MM.1S (cell line): ENCODE measurements at regions not wholly inside any gene's neighbourhood (a gene's known extent, or its start where the extent isn't known, plus 50 kb on each side); places are given as distances from the start of the nearest gene placed in this dataset.

Experiments used
- DNase-seq: peaks from one replicate; pipeline ENCODE4 v3.0.0-alpha.2; 2015
- H2AFZ ChIP-seq: fragments of 300-600 bp; sonication (generic); 2 replicates; pipeline ENCODE4 v1.6.0; 2016; ENCODE audit warnings: antibody characterized with exemption, low read length
- H3F3A ChIP-seq: fragments of 300-600 bp; sonication (generic); 2 replicates; pipeline ENCODE4 v1.6.1; 2016; ENCODE audit warnings: mild to moderate bottlenecking, antibody characterized with exemption, low read length, moderate library complexity, mixed read lengths; ENCODE audit not compliant: insufficient read depth
- H3K27ac ChIP-seq: fragments of 300-600 bp; sonication (generic); 2 replicates; pipeline ENCODE4 v1.5.1; 2016; ENCODE audit warnings: mild to moderate bottlenecking, low read length
- H3K27me3 ChIP-seq: fragments of 300-600 bp; sonication (generic); replicated peaks from 2 replicates; pipeline ENCODE4 v1.6.0; 2016; ENCODE audit warnings: low read length; ENCODE audit not compliant: insufficient read depth
- H3K36me3 ChIP-seq: fragments of 300-600 bp; sonication (generic); replicated peaks from 2 replicates; pipeline ENCODE4 v1.6.1; 2016; ENCODE audit warnings: mild to moderate bottlenecking, low read length, mixed read lengths; ENCODE audit not compliant: insufficient read depth
- H3K4me1 ChIP-seq: fragments of 300-600 bp; sonication (generic); 2 replicates; pipeline ENCODE4 v1.6.1; 2016; ENCODE audit warnings: low read length, mixed read lengths
- H3K4me2 ChIP-seq: fragments of 300-600 bp; sonication (generic); 2 replicates; pipeline ENCODE4 v1.6.0; 2016; ENCODE audit warnings: low read depth, low read length
- H3K4me3 ChIP-seq: fragments of 300-600 bp; sonication (generic); 2 replicates; pipeline ENCODE4 v1.5.1; 2016; ENCODE audit warnings: low read length, mixed read lengths
- H3K79me2 ChIP-seq: fragments of 300-600 bp; sonication (generic); 2 replicates; pipeline ENCODE4 v1.6.1; 2016; ENCODE audit warnings: mixed run types, low read length, mixed read lengths
- H3K9ac ChIP-seq: fragments of 300-600 bp; sonication (generic); 2 replicates; pipeline ENCODE4 v1.6.1; 2016; ENCODE audit warnings: low read length, mixed read lengths
- H3K9me2 ChIP-seq: fragments of 300-600 bp; sonication (generic); replicated peaks from 2 replicates; pipeline ENCODE4 v1.6.1; 2016; ENCODE audit warnings: mild to moderate bottlenecking, low read length, mixed read lengths; ENCODE audit not compliant: insufficient read depth
- H3K9me3 ChIP-seq: fragments of 300-600 bp; sonication (generic); replicated peaks from 2 replicates; pipeline ENCODE4 v1.6.1; 2016; ENCODE audit warnings: mild to moderate bottlenecking, low read length, mixed read lengths; ENCODE audit not compliant: insufficient read depth
- H4K20me1 ChIP-seq: fragments of 300-600 bp; sonication (generic); 2 replicates; pipeline ENCODE4 v1.6.1; 2016; ENCODE audit warnings: mild to moderate bottlenecking, low read length, moderate library complexity, mixed read lengths; ENCODE audit not compliant: insufficient read depth
- CTCF ChIP-seq: fragments of 300-600 bp; sonication (generic); IDR thresholded peaks from 2 replicates; pipeline ENCODE4 v1.5.1; 2016; ENCODE audit warnings: antibody characterized with exemption, low read length, mixed read lengths
- EZH2 ChIP-seq: fragments of 300-600 bp; sonication (generic); optimal IDR thresholded peaks from 2 replicates; pipeline ENCODE3; 2017; ENCODE audit warnings: low read depth, mild to moderate bottlenecking, antibody characterized with exemption, low read length, mixed read lengths
- EZH2phosphoT487 ChIP-seq: fragments of 300-600 bp; sonication (generic); IDR thresholded peaks from 2 replicates; pipeline ENCODE4 v1.6.1; 2018; ENCODE audit warnings: antibody characterized with exemption, low read length

GRCh38 chr6:40295251-40295950, 291.8 kb downstream of the LRFN2 start:
- no peaks in the 10 kb centered on the region for H3K27me3 ChIP-seq
- no peaks in the 10 kb centered on the region for H3K9me3 ChIP-seq
- no peak overlapping the region for H3K4me2 ChIP-seq
- H4K20me1 ChIP-seq = no peaks in the 10 kb centered on the region
- no peaks in the 10 kb centered on the region for H3K4me1 ChIP-seq
- no peak overlapping the region for H3K4me3 ChIP-seq
- no peaks in the 10 kb centered on the region for H3K36me3 ChIP-seq
- no peaks in the 10 kb centered on the region for H3K9me2 ChIP-seq
- no peaks in the 10 kb centered on the region for H3F3A ChIP-seq
- no peak overlapping the region for H2AFZ ChIP-seq
- TF ChIP-seq EZH2 = no peak
- no peak for TF ChIP-seq EZH2phosphoT487
- TF ChIP-seq CTCF = no peak
- H3K79me2 ChIP-seq = no peaks in the 10 kb centered on the region
- no peak overlapping the region for H3K27ac ChIP-seq
- no peak overlapping the region for H3K9ac ChIP-seq
- DNase-seq = no peak

DNA sequence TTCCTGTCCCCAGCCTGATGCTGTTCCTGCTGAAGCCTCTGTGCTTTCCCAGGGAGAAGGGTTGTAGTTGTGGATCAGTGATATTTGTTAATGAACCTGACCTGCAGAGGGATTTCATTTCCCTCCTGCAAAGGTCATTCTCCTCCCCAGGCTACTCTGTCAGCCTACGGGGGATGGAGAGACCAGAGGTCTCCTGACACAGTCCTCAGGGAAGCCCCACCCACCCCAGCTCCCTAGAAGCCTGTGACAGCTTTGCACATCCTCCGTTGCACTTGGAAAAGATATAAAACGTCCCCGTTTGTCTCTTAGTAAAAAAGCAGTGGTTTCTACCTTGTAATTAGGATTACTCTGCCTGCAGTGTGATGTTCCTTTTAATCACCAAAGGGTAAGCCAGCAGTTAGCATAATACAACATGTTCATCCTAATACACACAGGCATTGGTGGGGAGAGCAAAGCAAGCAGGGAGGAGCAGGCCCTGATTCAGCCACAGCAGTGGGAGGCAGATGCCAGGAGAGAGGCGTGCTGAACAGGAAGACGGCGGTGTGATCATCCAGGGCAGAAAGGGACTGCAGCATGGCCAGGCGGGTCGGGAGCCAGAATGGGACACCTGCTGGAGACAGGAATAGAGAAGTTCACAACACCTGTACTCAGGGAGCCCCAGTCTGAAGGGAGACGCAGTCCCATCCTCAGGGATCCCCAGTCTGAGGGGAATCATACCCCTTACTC, 293.5 kb downstream of the LRFN2 start:
- Histone ChIP-seq H3K9me2 (no peaks in the 10 kb centered on the region), H3K4me1 (no peaks in the 10 kb centered on the region), H3K27ac (no peak overlapping the region), H3K9me3 (no peaks in the 10 kb centered on the region), H4K20me1 (no peaks in the 10 kb centered on the region), H3K36me3 (no peaks in the 10 kb centered on the region), H3K9ac (no peak overlapping the region), H3K79me2 (no peaks in the 10 kb centered on the region), H3K27me3 (no peaks in the 10 kb centered on the region), H3K4me2 (no peak overlapping the region), H3K4me3 (no peak overlapping the region), H2AFZ (no peak overlapping the region), H3F3A (no peaks in the 10 kb centered on the region)
- TF ChIP-seq EZH2 (no peak), EZH2phosphoT487 (no peak), CTCF (no peak)
- DNase-seq = no peak

GRCh38 chr6:40293060-40293459, 294.1 kb downstream of the LRFN2 start:
- Histone ChIP-seq H3K4me3 (no peak overlapping the region), H3K4me2 (no peak overlapping the region), H2AFZ (no peak overlapping the region), H3K27ac (no peak overlapping the region), H3K9me3 (no peaks in the 10 kb centered on the region), H3K79me2 (no peaks in the 10 kb centered on the region), H3F3A (no peaks in the 10 kb centered on the region), H3K27me3 (no peaks in the 10 kb centered on the region), H3K36me3 (no peaks in the 10 kb centered on the region), H3K4me1 (no peaks in the 10 kb centered on the region), H3K9me2 (no peaks in the 10 kb centered on the region), H3K9ac (no peak overlapping the region), H4K20me1 (no peaks in the 10 kb centered on the region)
- no peak for DNase-seq
- TF ChIP-seq EZH2phosphoT487 (no peak), EZH2 (no peak), CTCF (no peak)
